ENCODE measurements at regions not wholly inside any gene's neighbourhood (a gene's known extent, or its start where the extent isn't known, plus 50 kb on each side); places are given as distances from the start of the nearest gene placed in this dataset.

- TF ChIP-seq CTCF (conservative IDR thresholded peaks at IDR 0.05; ENCODE audit: low read length) (no peak), EZH2phosphoT487 (IDR thresholded peaks at IDR 0.05; ENCODE audit: borderline replicate concordance) (no peak)
Observed at GRCh38 chr3:154872074-154872473, 208.0 kb upstream of the MME start.
